Caco-2 (cell line): ENCODE measurements at regions not wholly inside any gene's neighbourhood (a gene's known extent, or its start where the extent isn't known, plus 50 kb on each side); places are given as distances from the start of the nearest gene placed in this dataset.

Source experiments
- BruUV-seq: library from RNA; stranded (reverse); fragments of 400-500 nt; replicated peaks from 2 replicates; lab custom pipeline; 2021; lab: Mats Ljungman, UMichigan
- CTCF ChIA-PET: fragments of 300-600 bp; sonication (Branson Sonifier 250); formaldehyde crosslinking; loops from one replicate; lab custom pipeline; 2022; ENCODE audit warnings: antibody characterized with exemption; lab: Charles Lee
- POLR2A ChIA-PET: fragments of 300-600 bp; sonication (Branson Sonifier 250); formaldehyde crosslinking; loops from one replicate; lab custom pipeline; 2022; ENCODE audit warnings: antibody characterized with exemption; lab: Charles Lee
- DNase-seq, 2 experiments: peaks; one replicate each; pipeline versions ENCODE4 v3.0.0 to v3.0.0-alpha.2; 2020 to 2022
- H3K27me3 ChIP-seq: replicated peaks from 2 replicates; pipeline ENCODE4 v1.6.0; 2011; ENCODE audit warnings: low read length; ENCODE audit not compliant: control insufficient read depth, insufficient read depth
- H3K36me3 ChIP-seq: 2 replicates; pipeline ENCODE4 v1.5.1; 2011; ENCODE audit warnings: low read length; ENCODE audit not compliant: control insufficient read depth, insufficient read depth
- H3K4me1 ChIP-seq: fragments of 250-450 bp; sonication (Bioruptor Pico); 2 replicates; pipeline ENCODE4 v1.5.1; 2020; ENCODE audit warnings: mild to moderate bottlenecking
- H3K4me3 ChIP-seq: 2 replicates; pipeline ENCODE4 v1.5.1; 2011; ENCODE audit warnings: low read depth, mild to moderate bottlenecking, control low read depth, low read length
- H3K9me3 ChIP-seq: fragments of 250-450 bp; sonication (Bioruptor Pico); 2 replicates; pipeline ENCODE4 v1.5.1; 2020; ENCODE audit warnings: mild to moderate bottlenecking, moderate library complexity
- H3K27ac Mint-ChIP-seq: one replicate; pipeline ENCODE4 v1.8.0; 2022; ENCODE audit warnings: mixed read lengths; ENCODE audit not compliant: unreplicated experiment
- H3K27me3 Mint-ChIP-seq: one replicate; pipeline ENCODE4 v1.8.0; 2022; ENCODE audit warnings: mixed read lengths; ENCODE audit not compliant: insufficient read depth, unreplicated experiment
- H3K36me3 Mint-ChIP-seq: one replicate; pipeline ENCODE4 v1.8.0; 2022; ENCODE audit warnings: mild to moderate bottlenecking, mixed read lengths; ENCODE audit not compliant: insufficient read depth, unreplicated experiment
- H3K4me1 Mint-ChIP-seq: one replicate; pipeline ENCODE4 v1.8.0; 2022; ENCODE audit warnings: low read depth, mixed read lengths; ENCODE audit not compliant: unreplicated experiment
- H3K4me3 Mint-ChIP-seq: one replicate; pipeline ENCODE4 v1.8.0; 2022; ENCODE audit warnings: mild to moderate bottlenecking, moderate library complexity, mixed read lengths; ENCODE audit not compliant: unreplicated experiment
- H3K9me3 Mint-ChIP-seq: one replicate; pipeline ENCODE4 v1.8.0; 2022; ENCODE audit warnings: mixed read lengths; ENCODE audit not compliant: unreplicated experiment
- intact Hi-C: fragments of 100-400 bp; cut with micrococcal nuclease; formaldehyde crosslinking; loops from one replicate; pipeline ENCODE4 v1.10.0; 2022; ENCODE audit not compliant: unreplicated experiment
- TF ChIP-seq, protein P1 (sequence below), 2 experiments: fragments of 200-600 bp in 1 of 2; IDR thresholded peaks; 1 replicate in 1 of 2; 2 replicates in 1 of 2; pipeline versions ENCODE4 v1.5.1 to v1.8.0; 2011 to 2022; ENCODE audit warnings: antibody characterized with exemption in 1 of 2, control low read depth in 1 of 2, inconsistent platforms in 1 of 2, low read depth in 1 of 2, low read length in 1 of 2, mild to moderate bottlenecking in 1 of 2, moderate library complexity in 1 of 2; ENCODE audit not compliant: insufficient read depth in 1 of 2, severe bottlenecking in 1 of 2, unreplicated experiment in 1 of 2

DNA sequence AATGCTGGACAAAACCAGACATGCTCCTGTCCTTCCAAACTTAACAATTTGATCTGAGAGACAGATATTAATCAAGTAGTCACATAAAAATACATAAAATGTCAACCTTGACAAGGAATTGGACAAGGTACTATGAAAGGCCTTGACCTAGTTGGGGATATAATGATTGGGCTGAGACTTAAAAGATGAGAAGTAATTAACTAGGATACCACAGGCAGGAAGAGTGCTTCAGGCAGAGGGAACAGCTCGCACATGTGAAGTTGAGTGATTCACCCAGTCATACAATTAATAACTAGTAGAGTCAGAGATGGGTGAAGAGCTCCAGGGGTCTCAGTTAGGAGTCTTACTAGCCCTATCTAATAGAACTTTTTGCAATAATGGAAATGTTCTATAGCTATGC, 259.5 kb downstream of the MSRB3 start:
- no peaks in the 10 kb centered on the region for H3K27me3 Mint-ChIP-seq
- Histone ChIP-seq H3K27me3 (no peaks in the 10 kb centered on the region), H3K9me3 (peaks cover 12% of the 10 kb centered on the region), H3K4me1 (peaks cover 21% of the 10 kb centered on the region), H3K4me3 (no peak overlapping the region), H3K36me3 (no peaks in the 10 kb centered on the region)
- no TSS peak for BruUV-seq
- DNase-seq, result no peak
- ChIA-PET CTCF (no interaction called here), POLR2A (no interaction called here)
- H3K4me3 Mint-ChIP-seq, result no peak overlapping the region
- TF ChIP-seq, protein P1, sequence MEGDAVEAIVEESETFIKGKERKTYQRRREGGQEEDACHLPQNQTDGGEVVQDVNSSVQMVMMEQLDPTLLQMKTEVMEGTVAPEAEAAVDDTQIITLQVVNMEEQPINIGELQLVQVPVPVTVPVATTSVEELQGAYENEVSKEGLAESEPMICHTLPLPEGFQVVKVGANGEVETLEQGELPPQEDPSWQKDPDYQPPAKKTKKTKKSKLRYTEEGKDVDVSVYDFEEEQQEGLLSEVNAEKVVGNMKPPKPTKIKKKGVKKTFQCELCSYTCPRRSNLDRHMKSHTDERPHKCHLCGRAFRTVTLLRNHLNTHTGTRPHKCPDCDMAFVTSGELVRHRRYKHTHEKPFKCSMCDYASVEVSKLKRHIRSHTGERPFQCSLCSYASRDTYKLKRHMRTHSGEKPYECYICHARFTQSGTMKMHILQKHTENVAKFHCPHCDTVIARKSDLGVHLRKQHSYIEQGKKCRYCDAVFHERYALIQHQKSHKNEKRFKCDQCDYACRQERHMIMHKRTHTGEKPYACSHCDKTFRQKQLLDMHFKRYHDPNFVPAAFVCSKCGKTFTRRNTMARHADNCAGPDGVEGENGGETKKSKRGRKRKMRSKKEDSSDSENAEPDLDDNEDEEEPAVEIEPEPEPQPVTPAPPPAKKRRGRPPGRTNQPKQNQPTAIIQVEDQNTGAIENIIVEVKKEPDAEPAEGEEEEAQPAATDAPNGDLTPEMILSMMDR (IDR thresholded peaks at IDR 0.05; ENCODE audit: insufficient read depth in 1 of 2, low read depth in 1 of 2, low read length in 1 of 2, severe bottlenecking in 1 of 2, unreplicated experiment in 1 of 2), result no peak
- peaks cover 15% of the 10 kb centered on the region for H3K9me3 Mint-ChIP-seq
- peaks cover 11% of the 10 kb centered on the region for H3K36me3 Mint-ChIP-seq
- H3K4me1 Mint-ChIP-seq, result peaks cover 21% of the 10 kb centered on the region
- no peak overlapping the region for H3K27ac Mint-ChIP-seq
- intact Hi-C loops, result no loop called here

DNA sequence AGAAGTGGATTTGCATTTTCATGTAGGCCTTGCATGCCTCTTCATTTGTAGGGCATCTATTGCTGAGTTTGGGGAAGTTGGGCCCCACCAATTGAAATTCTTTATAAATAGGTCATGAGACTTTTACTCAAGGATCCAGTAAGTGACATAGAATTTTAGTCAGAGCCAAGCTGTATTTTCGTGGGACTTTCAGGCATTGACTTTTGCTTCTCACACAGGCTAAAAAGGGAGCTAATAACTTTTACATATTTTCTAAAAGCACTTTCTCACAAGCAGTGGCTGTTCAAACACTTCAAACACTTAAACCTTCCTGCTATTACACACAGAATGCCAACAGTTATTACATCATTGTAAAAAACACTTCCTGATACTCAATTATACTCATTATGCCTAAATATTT, 260.5 kb downstream of the MSRB3 start:
- intact Hi-C loops, result no loop called here
- TF ChIP-seq, protein P1 (IDR thresholded peaks at IDR 0.05; ENCODE audit: insufficient read depth in 1 of 2, low read depth in 1 of 2, low read length in 1 of 2, severe bottlenecking in 1 of 2, unreplicated experiment in 1 of 2), result no peak
- no peaks in the 10 kb centered on the region for H3K27me3 ChIP-seq
- peaks cover 13% of the 10 kb centered on the region for H3K4me1 ChIP-seq
- no peak for DNase-seq
- Mint-ChIP-seq H3K27me3 (no peaks in the 10 kb centered on the region), H3K27ac (no peak overlapping the region), H3K4me1 (peaks cover 15% of the 10 kb centered on the region), H3K4me3 (no peak overlapping the region), H3K9me3 (peaks cover 15% of the 10 kb centered on the region), H3K36me3 (peaks cover 5% of the 10 kb centered on the region)
- H3K9me3 ChIP-seq, result peaks cover 12% of the 10 kb centered on the region
- CTCF ChIA-PET, result no interaction called here
- POLR2A ChIA-PET, result no interaction called here
- H3K36me3 ChIP-seq, result no peaks in the 10 kb centered on the region
- no TSS peak for BruUV-seq
- H3K4me3 ChIP-seq, result no peak overlapping the region

DNA sequence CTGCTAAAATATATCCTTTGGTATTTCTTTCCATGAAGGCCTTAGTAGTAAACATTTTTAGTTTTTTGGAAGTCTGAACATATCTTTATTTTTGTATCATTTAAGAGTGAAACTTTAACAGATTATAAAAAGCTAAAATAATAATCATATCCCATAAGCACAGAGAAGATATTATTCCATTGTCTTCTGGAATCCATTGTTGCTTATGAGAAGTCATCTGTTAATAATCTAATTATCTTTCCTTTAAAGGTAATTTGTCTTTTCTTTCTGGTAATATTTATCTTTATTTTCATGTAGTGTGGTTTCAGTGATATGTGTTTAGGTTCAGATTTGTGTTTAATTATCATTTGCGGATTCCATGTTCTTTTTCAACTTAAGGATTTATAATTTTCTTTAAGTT, 261.7 kb downstream of the MSRB3 start:
- peaks cover 12% of the 10 kb centered on the region for H3K9me3 ChIP-seq
- ChIA-PET CTCF (no interaction called here), POLR2A (no interaction called here)
- no peaks in the 10 kb centered on the region for H3K36me3 ChIP-seq
- intact Hi-C loops, result no loop called here
- no peaks in the 10 kb centered on the region for H3K27me3 ChIP-seq
- Mint-ChIP-seq H3K27ac (no peak overlapping the region), H3K4me1 (peaks cover 4% of the 10 kb centered on the region), H3K4me3 (no peak overlapping the region), H3K9me3 (peaks cover 15% of the 10 kb centered on the region), H3K27me3 (no peaks in the 10 kb centered on the region), H3K36me3 (peaks cover 5% of the 10 kb centered on the region)
- H3K4me3 ChIP-seq, result no peak overlapping the region
- peaks cover 2% of the 10 kb centered on the region for H3K4me1 ChIP-seq
- no peak for DNase-seq
- BruUV-seq, result no TSS peak
- TF ChIP-seq, protein P1 (IDR thresholded peaks at IDR 0.05; ENCODE audit: insufficient read depth in 1 of 2, low read depth in 1 of 2, low read length in 1 of 2, severe bottlenecking in 1 of 2, unreplicated experiment in 1 of 2), result no peak
